IPS DF 4.7 (cell line): ENCODE measurements at regions not wholly inside any gene's neighbourhood (a gene's known extent, or its start where the extent isn't known, plus 50 kb on each side); places are given as distances from the start of the nearest gene placed in this dataset.
A peak's percentile ranks its signal among the peaks of the same experiment; 100 is the strongest.

Source experiments
- DNase-seq: peaks from one replicate; pipeline ENCODE4 v3.0.0-alpha.2; 2013; ENCODE audit warnings: low spot score; ENCODE audit errors: extremely low read depth

DNA sequence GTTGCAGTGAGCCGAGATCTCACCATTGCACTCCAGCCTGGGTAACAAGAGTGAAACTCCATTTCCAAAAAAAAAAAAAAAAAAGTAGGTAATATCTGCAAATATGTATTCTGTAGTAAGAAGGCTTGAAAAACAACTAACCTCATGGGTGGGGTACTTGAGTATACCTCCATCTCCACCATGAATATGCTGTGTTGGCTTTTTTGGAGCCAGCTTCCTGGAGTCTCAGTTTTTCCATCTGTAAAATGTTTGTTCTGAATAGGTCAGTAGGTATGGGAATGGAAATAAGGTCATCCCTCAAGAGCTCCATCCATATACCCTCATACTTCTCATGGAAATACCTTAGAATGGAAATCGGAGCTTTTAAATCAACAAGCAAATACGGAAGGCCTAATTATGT is 430.0 kb upstream of the FAM98A start:
- no peak for DNase-seq

DNA sequence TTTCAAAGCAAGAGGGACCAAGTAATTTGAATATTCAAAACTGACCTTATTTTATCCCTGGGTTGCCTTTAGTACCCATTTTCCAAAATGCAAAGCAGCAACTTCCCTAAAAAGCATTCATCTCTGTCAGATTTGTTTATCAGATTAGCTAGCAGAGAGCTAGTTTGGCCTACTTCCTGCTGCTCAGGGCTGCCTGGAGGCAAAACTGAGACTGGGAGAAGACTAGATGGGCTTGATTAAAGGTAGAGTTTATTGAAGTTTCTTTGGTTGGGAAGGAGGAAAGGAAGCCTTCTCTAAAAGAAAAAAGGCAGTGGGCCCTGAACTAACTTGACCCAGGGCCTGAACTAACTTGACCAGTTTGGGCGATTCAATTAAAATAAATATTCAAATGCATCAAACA is 426.1 kb upstream of the FAM98A start:
- DNase-seq, result no peak

DNA sequence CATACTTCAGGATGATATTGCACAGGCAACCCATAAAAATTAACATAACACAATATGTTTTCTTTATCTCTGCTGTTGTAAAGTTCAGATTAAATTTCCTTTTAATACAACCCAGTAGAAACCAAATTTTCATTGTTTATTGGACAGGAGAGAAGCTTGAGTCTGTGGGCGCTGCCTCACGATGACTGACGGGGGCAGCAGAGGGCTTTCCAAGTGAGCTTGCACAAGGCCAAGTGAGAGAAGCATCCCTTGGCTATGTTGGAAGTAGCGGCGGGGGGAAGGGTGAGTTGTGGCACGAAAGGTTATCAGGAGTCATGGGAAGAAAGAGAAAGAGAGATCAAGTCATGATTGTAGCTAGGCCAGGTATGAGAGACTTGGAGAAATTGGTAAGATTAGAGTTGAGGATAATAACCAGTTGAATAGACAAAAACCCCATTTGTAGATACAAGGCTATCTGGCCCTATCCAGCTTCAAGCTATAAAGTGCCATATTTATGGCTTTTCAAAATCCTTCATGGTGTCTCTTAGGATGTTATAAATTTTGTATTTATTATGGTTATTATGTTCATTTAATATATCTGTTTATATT is 413.7 kb upstream of the FAM98A start:
- DNase-seq, result peak; percentile 56

DNA sequence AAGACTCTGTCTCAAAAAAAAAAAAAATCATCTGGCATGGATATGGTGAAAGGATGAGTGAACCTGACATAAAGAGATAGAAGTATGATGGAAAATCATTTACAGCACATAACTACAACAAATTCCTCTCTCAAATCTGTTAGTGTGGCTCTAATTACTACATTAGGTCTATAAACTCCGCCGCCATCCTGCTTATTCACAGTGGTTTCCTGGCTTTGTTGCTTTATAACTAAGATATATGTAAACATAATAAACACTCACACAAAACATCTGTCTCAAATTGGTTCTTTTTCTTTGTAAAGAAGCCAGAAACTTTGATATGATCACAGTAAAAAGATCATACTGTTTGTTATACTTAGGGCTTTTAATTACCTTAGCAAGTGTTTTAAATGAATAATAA is 412.6 kb upstream of the FAM98A start:
- no peak for DNase-seq

DNA sequence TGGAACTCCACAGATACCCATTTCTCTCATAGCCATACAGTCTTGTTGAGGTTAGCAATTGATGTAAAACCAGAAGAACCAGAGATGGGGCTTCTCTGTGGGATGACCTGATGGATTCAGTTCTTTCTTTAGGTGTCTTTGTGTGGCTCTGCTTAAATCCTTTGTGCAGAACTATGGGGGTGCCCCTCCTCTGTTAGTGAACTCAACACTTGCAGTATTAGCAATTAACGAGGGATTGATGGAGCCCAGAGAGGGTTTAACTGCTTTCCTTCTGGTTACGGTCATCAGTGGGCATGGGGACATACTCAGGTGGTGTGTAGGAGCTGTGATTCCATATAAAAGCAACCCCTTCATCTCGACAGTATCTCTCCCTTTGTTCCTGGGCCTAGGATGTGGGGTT is 406.8 kb upstream of the FAM98A start:
- DNase-seq, result no peak

DNA sequence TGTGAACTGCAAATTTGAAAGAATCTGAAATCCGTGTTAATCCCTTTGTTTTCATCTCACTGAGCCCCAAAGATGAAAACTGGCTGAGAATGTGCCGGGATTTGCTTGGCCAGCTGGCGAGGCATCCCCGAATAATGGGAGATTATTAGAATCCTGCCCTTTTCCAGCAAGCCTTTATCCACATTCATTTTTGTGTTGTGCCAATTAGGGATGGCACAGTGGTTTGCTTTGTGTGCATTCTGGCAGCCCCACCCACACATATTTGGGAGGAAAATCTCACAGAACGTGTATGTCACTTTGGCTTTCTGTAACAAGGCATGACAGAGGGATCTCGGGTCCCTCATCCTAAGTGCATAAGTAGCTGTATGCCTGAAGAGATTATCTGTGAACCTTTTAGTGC is 405.8 kb upstream of the FAM98A start:
- DNase-seq, result no peak

DNA sequence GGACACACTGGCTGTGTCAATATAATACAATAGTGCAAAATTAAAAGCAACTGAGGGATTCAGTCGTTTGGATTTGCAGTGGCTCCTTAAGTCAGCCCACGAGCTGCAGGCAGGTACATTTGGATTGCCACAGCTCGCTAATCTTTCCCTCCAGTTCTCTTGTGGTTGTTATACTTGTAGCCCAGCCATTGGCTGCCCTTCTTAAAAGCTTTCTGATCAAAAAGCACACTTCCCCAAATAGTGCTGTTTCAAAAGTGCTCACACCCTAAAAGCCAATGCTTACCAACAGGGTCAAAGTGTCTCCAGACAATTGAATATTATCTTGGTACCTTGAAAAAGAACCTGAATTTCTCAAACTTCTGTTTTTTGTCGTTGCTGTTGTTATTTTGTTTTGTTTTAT is 404.7 kb upstream of the FAM98A start:
- no peak for DNase-seq

DNA sequence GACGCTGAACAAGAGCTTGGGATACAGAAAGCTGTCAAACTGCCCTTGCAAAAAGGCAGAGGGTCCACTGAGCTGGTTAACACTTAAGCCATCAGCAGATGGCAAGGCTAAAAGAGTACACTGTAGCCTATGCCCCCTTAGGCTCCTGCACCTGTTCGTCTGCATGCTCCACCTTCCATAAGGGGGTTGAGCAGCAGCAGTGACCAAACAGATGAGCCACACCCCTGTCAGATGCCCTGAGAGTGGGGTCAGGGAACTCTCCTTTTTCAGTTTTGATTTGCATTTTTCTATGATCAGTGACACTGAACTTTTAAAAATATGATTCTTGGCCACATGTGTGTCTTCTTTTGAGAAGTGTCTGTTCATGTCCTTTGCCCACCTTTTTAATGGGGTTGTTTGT is 402.5 kb upstream of the FAM98A start:
- no peak for DNase-seq

DNA sequence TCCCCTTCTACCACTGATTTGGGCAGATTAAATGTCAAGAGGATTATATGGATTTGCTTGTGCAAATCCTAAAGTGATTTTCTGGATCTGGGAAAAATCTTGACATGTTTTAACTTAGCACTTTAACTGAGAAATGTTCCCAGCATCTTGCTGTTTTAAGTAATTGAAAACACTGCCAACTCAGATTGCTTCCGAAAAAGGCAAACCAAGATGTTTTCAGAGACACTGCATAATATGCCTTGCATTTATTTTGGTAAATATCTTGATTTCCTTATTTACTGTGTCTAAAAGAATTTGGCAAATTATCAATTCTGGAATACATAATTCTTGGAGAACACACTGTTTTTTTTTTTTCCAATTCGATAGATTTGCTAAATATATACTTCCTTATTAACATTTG is 385.0 kb upstream of the FAM98A start:
- DNase-seq, result no peak

DNA sequence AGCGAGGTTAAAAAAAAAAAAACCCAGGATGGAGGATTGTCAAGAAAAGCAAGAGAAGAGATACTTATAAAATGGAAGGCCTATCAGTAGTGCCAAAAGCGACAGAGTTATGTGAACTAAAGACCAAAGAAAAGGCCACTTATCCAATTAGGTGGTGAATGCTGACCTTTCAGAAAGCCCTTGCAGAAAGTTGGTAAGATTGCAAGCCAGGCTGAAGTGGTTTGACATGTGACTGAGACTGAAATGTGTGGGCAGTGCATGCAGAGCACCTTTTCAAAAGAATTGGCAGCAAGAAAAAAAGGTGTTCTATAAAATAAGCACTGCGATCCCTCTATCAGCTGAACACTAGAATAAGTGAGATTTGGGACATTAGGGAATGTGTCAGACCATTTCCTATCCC is 379.4 kb upstream of the FAM98A start:
- DNase-seq, result no peak

DNA sequence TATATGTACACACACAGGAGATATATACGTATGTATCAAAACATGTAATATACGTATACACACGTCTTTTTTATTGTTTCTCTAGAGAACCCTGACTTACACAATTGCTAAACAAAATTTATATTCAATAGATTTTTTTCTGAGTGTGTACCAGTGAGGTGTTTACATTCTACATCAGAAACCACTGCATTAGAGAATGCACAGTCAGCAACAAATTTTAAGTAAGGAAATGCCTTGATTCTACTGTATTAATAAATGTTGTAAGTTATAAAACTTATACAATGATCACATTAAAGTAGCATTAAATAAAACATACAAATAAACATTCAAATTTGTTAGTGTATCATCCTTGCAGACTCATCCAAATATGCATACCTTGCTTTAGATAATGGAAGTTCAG is 376.4 kb upstream of the FAM98A start:
- DNase-seq, result no peak

DNA sequence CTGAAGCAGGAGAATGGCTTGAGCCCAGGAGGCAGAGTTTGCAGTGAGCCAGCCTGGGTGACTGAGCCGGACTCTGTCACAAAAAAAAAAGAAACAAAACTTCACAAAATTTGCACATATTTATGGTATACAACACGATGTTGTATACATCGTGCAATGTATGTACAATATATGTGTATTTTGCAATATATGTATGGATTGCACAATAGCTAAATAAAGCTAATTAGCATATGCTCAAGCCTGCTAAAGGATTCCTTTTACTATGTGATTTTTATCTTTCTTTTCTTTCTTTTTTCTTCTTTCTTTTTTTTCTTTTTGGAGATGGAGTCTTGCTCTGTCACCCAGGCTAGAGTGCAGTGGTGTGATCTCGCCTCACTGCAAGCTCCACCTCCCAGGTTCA is 368.0 kb upstream of the FAM98A start:
- no peak for DNase-seq

DNA sequence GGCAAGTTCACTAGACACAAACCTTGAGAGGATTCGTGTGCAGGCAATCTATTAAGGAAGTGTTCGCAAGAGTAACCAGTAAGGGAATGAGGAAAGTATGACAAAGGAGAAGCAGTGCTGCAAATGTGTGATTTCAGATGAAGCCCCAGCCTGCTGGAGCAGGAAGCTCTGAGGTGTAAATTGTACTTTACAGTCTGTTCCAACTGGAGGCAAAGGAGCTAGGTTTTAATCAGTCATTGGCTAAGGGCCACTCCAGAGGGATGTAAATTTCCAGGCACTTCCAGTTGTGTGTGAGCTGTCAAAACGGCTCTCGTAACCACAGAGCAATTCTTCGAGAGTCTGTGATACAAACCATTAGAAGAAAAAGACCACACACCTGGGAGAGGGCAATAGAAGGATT is 359.5 kb upstream of the FAM98A start:
- no peak for DNase-seq

DNA sequence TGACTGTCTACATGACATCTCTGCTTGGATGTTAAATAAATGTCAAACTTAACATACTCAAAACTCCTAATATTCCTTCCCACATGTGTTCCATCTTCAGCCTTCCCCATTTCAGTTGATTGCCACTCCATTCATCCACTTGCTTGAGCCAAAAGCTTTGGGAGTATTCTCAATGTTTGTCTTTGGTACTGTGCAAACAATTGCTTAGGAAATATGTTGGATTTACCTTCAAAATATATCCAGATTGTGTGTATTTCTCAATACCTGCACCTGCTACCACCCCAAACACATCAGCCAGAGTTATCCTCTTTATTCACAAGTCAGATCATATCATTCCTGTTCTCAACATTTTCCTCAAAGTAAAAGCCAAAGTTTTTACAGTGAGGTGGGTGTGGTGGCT is 350.3 kb upstream of the FAM98A start:
- no peak for DNase-seq

DNA sequence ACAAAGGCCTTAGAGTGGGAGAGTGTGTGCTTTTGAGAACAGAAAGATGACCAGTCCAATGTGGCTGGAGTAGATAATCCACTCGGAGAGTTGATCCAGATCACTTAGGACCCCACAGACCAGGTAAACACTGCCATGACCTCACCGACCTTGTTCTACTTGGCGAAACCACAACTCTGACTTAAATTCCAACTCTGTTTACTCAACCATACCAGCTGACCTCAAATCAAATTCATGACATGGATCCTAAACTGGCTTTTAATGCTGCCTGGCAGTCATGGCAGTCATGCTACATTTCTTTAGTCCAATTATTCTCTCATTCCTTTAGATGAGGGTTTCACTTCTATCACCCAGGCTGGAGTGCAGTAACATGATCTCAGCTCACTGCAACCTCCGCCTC is 347.1 kb upstream of the FAM98A start:
- no peak for DNase-seq

DNA sequence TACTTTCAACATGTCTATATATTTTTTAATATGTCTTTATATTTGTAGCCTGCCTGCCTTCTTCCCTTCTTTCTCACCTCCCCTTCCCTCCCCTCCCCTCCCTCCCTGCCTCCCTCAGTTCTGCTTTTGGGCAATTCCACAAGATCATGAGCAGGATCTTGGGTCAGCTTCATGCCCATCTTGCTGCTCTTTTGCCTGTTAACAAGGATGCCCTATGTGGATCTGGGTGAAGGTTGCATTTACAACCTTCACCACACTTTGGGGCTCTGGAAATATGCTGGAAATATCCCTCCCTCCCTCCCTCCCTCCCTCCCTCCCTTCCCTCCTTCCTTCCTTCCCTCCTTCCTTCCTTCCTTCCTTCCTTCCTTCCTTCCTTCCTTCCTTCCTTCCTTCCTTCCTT is 334.1 kb upstream of the FAM98A start:
- DNase-seq, result no peak

DNA sequence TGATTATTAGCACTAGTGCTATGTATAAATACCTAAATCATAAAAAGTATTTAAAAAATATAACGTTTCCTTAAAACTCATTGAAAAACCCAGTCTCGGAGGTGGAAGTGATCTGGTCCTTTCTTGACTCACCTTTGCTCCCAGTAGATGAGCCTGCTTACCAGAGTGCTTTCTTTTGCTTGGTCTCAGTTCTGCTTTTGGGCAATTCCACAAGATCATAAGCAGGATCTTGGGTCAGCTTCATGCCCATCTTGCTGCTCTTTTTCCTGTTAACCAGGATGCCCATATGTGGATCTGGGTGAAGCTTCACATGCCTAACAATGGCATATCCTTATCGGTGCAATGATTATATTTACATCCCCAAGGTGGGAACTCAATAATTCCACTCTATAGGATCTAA is 332.1 kb upstream of the FAM98A start:
- DNase-seq, result no peak

DNA sequence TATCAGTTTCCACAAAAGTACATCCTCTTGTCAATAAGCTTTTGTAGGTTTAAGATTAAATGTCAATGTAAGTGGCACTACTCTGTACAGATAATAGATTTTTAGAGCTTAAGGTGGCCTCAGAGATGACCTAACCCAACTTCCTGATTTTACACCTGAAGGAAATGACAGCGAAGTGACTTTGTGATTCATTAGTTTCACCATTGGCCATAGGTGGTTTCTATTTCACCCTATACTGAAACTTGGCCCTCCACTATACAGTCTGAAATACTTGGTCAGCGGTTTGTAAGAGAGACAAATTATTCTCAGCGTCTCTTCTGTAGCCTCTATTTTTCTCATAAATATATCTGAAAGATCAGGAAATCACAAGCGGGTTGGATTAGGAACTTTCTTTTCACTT is 330.4 kb upstream of the FAM98A start:
- no peak for DNase-seq

DNA sequence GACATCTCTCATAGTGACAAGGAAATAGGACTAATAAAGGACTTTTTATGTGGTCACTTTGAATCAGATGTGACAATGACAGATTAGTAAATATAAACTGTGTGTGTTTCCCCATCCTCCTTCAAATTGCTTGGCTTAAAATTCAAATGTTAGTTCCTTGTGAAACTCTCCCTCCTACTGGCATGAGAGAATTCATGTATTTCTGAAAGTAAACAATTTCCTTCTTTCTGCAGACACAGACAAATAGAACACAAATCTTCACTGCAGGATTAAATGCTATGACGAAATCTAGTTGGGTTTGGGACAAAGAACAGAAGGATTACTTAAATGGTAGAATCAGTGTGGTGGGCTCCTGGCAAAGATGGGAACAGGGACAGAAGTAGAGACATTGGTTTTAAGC is 328.7 kb upstream of the FAM98A start:
- no peak for DNase-seq

DNA sequence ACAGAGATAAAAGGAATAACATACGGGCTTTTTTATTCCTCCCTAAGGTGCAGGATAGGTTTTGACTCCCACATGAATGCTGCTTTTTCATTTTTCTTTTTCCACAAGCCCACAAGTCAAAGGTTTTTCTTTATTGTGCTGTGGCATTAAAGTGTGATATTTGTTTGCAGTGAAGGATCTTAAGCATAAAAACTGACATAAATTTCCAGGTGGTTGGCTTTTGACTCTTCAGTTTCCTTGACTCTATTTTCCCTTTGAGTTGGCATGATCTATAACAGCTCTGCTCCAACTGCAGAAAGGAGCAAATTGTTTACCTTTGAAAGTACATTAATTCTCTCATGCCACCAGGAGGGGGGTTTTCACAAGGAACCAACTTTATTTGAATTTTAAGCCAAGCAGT is 326.2 kb upstream of the FAM98A start:
- no peak for DNase-seq

DNA sequence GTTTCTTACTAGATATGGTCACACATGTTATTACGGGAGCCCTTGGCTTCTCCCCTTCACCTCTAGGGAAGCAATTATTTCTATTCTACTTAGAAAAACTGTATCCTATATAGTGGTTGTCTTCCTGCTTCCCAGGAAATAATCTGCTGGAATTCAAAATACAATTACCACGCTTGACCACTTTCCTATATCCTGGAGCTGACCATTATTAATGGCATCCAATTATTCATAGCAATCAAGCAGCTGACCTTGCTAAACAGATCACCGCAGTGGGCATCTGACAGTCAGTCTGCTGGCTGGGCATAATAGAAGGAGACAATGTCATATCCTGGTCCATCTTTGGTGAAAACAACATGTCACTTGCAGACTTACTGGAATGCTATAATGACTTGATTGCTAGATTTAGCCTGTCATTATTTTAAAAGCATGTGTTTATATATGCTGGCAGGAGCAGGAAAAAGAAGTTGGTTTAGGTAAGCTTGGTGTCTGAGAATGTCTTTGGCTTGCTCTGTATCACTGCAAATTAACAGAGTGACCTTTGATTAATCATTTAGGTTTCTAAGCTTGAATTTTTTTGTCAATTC is 325.6 kb upstream of the FAM98A start:
- DNase-seq, result no peak

DNA sequence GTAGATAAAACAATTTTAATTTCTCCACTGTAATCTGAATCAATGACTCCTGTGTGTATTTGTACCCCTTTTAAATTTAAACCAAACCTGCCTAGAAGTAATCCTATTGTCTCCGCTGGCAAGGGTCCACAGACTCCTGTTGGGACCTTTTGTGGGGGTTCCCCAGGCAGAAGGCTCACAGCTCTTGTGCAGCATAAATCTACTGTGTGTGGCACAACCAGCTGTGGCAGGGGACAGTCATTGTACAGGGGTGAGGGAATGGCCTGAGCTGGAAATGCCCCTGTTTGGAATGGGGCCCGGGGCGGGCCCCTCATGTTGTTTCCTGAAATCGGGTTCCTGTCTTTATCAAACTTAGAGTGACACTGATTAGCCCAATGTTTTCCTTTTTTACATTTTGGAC is 318.2 kb upstream of the FAM98A start:
- DNase-seq, result no peak

DNA sequence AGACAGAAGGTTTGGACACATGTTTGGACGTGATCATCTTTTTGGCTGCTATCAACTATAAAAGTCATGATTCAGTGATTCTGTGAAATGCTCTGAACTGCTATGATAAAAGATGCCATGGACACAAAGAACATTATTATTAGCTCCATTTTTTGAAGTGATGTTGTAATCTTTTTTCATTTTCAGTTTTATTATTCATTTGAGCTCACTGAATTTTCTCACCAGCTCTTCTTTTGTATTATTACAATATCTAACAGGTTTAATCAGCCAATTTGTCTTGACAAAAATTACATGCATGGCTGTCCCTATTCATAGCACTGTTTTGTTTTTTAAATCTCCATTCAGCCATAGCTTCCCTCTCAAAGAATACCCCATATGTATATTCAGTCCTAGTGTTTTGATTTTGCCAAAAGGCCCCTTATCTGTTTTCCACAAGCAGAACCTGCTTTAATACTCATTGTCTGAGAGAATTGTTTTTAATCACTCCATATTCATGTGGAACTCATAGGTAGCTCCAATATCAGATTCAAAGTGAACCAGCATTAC is 314.0 kb upstream of the FAM98A start:
- DNase-seq, result no peak

DNA sequence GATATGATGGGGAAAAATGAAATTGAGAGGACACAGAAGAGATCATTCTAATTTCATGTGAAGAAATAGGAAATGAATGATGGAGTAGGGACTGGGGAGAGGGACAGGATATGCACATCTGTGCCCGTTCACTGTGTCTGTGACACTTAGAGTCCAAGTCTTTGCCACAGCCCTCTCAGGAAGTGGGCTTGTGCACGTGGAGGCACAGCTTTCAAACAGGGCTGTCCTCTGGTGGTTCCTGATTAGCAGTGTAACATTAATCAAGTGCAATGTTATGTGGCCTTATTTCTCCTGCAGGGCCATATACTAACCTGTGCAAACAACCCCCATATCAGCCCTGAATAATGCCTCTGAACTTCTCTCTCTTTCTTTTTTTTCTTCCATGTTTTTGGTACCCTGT is 312.2 kb upstream of the FAM98A start:
- DNase-seq, result no peak
